ENCODE measurements at regions not wholly inside any gene's neighbourhood (a gene's known extent, or its start where the extent isn't known, plus 50 kb on each side); places are given as distances from the start of the nearest gene placed in this dataset.

DNA sequence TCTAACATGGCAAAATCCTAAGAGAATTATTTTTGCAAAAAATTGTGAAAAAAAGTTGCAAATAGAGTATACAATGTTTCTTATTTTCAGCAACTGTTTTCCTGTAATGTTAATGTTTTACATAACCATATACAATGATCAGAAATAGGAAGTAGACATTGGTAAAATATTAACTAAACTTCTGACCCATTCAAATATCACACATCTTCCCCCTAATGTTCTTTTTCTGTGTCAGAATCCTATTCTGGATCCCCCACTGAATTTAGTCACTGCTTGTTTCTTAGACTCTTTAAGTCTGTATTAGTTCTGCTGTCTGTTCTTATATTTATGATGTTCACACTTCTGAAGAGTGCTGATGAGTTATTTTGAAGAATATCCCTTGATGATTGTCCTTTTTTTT, 62.0 kb downstream of the HFE start:
- no peak for DNase-seq

DNA sequence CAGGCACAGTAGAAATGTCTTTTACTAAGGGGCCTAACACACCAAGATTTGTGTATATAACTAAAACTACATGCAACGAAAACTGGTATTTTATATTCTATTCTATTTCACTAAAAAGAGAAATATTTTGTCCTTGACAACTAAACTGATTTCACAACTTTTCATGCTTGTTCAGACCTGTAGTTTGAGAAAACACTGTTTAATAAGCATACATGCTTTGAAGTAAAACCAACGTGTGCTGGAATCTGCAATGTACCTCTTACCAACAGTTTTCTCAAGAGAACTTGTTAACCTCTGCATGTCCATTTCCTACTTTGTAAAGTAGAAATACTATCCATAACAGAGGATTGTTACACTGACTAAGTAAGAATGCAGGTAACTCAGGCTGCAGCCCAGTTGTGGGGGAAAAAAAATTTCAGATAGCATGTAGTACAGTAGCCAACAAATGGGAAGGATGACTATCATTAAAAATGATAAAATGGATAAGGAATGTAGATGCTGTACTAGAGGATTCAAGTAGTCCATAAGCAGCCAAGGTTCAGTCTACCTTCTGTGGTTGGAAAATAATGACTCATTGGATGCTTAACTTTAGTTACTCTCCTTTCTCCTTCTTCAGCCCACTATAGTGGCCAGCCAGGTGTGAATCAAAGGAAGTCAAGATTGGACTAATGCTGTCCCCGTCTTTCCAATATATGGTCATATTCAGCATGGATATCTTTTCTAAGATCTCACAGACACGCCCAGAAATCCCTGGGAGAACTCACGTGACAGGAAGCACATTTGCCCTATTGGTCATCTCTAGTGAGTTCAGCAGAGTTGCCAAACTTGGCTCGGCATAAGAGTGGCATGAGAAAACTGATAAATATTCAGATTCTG, 65.2 kb downstream of the HFE start:
- no peak for DNase-seq

DNA sequence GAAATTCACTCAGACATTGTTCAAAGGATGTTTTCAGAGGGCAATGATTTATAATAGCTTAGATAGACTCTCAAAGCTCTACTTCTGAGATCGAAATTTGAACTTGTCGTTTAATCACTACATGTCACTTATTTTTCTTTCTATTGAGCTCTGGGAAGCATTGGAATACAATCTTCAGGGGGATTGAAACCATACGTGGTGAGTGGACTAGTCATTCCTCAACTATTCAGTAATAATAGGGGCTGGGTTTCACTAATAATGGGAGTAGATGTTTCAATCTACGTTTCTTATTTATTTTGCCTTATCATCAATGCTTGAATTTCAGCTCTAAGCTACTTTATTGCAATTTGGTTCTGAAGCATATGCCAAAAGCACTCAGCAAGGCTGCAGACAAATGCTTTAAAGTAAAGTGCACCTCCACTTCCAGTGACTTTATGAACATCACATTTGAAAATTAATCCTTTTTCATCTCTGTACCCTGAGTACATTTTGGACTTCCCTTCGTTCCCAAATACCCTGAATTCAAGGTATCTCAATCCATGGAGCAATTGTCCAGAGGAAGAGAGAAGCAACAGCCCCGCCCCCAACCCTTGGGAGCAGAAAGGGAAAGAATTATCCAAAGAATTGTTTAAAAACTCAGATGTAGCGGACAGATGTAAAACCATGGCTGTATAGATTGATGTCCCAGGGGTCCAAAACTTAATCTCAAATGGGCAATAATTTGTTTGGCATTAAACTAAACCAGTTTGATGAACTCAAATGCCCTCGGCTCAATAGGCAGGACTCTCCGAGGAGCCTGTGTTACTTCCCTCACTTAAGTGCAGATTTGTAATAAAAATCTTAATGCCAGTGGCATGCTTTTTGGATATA, 68.1 kb downstream of the HFE start:
- DNase-seq = peak; percentile 38

DNA sequence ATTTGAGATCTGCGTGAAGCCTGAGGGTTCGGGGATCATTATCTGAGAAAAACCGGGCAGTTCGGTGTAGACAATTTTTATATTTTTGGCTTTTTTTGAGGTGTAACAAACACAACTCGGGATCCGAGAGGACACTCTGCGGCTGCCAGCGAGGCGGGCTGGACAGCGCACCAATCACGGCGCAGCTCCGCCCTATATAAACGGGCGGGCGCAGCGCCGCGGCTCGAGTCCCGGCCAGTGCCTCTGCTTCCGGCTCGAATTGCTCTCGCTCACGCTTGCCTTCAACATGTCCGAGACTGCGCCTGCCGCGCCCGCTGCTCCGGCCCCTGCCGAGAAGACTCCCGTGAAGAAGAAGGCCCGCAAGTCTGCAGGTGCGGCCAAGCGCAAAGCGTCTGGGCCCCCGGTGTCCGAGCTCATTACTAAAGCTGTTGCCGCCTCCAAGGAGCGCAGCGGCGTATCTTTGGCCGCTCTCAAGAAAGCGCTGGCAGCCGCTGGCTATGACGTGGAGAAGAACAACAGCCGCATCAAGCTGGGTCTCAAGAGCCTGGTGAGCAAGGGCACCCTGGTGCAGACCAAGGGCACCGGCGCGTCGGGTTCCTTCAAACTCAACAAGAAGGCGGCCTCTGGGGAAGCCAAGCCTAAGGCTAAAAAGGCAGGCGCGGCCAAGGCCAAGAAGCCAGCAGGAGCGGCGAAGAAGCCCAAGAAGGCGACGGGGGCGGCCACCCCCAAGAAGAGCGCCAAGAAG, 69.0 kb downstream of the HFE start:
- peak; percentile 71 for DNase-seq

GRCh38 chr6:26156850-26157250, 69.6 kb downstream of the HFE start:
- no peak for DNase-seq

GRCh38 chr6:26157251-26158075, 70.2 kb downstream of the HFE start:
- DNase-seq = peak; percentile 93

DNA sequence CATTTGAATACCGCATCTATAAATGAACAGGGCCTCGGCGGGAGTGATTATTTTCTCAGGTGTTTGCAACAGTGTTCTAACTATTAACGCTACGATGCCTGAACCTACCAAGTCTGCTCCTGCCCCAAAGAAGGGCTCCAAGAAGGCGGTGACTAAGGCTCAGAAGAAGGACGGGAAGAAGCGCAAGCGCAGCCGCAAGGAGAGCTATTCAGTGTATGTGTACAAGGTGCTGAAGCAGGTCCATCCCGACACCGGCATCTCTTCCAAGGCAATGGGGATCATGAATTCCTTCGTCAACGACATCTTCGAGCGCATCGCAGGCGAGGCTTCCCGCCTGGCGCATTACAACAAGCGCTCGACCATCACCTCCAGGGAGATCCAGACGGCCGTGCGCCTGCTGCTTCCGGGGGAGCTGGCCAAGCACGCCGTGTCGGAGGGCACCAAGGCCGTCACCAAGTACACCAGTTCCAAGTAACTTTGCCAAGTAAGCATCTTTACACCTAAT, 70.9 kb downstream of the HFE start:
- no peak for DNase-seq

DNA sequence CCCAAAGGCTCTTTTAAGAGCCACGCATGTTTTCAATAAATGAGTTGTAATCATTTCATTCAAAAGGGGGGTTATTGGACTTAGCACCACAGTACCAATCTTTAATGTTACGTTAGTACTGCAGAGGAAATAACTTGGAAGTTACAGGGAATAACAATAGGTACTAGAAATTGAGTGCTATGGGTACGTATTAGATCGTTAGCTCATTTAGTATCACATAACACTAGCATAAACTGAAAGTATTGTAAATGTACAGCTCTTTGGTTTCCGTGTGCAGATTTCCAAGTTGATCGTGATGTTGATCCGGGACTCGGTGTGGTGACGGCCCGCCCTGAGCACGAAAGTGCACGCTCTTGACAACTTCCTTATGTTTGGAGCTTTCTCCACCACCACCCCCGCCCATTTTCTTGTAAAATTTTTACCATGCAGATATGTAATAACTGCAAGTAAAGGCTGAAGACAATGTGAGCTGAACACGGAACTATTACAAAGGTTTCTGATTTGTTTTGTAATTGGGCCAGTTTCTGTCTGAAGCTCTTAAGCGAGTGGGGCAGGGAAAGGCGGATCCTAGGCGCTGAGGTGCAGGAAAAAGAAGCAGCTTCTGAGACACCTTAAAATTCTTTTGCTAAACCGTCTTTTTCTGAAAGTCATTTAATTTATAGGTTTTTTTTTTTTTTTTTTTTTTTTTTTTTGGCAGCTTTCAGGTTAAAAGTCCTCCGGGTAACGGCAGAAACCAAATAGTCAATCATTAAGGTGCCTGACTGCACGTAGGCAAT, 71.5 kb downstream of the HFE start:
- DNase-seq = peak; percentile 46

DNA sequence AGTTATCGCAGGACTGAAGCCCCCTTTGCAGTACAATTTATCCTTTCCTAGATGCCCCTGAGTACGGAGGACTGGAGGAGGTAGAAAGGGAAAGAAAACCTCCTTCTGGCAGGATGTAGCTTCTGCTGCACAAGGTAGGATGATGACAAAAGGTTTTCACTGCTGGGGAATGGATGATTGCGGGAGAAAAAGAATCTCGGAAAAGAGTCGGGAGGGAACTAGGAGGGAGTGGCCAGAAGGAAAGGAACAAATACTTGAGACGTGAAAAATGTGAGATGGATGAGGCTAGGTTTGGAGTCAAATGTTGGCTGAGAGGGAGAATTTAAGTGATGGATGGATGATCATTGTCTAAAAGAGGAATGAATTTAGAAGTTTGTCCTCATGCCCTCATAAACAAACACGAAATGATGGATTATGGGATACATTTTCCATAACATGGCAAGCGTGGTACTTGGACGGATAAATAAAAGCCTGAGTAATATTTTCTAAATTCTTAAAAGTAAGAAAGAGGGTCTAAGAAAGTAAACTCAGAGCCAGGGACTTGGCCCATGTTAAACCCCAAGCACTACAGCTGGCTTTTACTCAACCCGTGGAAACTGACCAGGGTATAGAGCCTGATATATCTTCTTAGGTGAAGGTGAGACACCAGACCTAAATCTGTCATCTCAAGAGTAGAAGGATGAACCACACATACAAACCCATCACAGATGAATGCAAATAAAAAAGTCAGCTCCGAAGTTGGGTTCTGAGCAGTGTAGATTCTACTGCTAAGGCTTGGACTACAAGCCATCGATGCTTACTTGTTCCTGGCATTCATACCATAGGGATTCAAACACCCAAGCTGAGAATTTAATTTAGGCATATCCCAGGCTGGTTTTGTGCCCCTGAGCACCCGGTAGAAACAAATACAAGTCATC, 72.4 kb downstream of the HFE start:
- peak; percentile 46 for DNase-seq

DNA sequence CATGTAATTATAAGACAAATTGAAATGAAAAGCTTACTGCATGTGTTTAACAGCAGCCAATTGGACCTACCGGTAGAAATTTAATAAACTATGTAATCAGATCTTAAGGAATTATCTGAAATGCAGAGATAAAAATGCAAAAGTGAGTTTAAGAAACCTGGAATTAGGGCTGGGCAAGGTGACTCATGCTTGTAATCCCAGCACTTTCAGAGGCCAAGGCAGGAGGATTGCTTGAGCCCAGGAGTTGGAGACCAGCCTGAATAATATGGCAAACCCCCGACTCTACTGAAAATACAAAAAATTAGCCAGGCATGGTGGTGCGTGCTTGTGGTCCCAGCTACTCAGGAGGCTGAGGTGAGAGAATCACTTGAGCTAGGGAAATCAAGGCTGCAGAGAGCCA, 74.1 kb downstream of the HFE start:
- DNase-seq = no peak

DNA sequence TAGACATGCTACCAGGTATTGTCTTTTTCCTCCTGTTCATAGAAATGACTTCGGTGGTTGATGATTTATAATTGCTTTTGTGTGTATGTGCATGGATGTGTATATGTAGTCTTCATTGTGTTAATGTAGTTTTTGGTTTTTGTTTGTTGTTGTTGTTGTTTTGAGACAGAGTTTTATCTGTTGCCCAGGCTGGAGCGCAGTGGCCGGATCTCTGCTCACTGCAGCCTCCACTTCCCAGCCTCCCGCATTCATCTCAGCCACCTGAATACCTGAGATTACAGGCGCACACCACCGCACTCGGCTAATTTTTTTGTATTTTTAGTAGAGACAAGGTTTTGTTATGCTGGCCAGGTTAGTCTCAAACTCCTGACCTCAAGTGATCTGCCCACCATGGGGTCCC, 75.2 kb downstream of the HFE start:
- DNase-seq = no peak

DNA sequence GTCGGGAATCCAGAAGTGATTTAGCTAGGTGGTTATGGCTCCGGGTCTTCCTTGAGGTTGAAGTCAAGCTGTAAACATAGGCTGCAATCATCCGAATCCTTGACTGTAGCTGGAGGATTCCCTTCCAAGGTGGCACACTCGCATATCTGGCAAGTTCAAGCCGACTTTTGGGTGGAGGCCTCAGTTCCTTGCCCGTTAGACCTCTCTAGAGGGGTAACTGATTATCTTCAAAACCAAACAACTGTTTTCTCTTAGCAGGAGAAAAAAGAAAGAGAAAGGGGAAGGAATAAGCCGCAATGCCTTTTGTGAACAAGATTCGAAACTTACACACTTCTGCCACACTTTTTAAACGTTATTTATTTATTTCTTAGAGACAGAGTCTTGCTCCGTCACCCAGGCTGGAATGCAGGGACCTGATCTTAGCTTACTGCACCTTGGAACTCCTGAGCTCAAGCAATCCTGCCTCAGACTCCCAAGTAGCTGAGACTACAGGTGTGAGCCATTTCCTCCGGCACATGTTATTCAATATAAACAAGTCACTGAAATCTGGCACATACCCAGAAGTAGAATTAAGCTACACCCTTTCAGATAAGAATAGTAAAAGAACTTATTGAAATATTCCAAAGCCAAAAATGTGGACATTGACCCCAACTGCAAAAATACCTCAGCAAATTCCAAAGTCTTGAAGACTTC, 76.3 kb downstream of the HFE start:
- no peak for DNase-seq

DNA sequence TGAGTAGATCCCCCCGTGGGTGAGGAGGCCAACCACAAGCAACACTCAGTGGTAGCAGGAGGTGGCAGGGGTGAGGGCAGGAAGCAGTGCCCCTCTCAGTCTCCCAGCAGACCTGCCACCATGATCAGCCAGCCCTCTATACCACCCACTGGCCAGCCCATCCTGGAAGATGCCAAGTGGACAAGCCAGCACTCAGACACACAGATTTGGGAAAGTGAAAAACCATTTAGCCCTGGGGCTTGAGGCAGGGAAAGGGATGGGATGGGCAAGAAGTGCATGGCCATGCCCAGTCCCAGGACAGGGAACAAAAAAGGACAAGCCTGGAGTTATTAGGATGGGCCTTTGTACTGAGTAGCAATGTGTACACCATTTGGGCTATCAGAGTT, 76.9 kb downstream of the HFE start:
- no peak for DNase-seq

GRCh38 chr6:26165261-26165790, 78.1 kb downstream of the HFE start:
- no peak for DNase-seq

DNA sequence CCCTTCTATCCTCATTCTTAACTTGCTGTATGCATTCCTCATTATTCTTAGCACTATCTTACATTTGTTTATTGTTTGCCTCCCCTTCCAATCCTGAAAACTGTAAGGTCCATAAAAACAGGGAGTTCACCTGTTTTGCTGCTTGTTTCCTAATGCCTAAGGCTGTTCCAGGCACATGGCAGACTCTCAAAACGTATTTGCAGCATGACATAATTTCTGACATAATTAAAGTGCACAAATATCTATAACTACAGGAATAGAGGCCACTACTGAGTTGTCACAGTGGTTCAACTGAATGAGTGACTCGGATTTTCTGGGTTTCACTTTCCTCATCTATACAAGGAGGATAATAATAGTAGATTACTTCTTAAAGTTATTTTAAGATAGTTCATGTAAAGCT, 83.0 kb downstream of the HFE start:
- no peak for DNase-seq

- DNase-seq = no peak
These were observed 84.0 kb downstream of the HFE start for GRCh38 chr6:26170951-26171841.

DNA sequence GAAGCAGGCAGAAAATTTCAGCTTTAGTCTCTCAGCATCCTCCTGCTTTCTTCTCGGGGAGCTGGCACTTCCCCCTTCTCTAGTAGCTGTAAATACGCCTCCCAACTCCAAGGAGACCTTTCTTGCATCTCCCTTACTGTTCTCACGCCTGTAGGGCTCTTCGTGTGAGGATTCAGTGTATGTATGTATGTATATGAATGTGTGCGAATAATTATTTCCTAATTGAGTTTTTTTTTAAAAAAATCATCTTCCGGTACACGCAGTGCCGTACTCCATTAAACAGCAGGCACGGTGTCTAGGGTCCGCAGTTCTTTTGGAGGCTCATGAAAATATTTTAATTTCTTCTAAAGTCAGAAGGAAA, 85.4 kb downstream of the HFE start:
- peak; percentile 40 for DNase-seq

DNA sequence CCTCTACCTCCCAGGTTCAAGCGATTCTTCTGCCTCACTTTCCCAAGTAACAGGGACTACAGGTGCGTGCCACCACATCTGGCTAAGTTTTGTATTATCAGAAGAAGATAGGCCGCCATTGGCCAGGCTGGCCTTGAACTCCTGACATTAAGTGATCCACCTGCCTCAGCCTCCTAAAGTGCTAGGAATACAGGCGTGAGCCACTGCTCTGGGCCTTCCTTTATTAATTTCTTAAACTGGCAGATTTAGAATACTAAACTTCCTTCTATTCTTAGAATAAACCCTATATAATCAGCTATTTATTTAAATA, 86.6 kb downstream of the HFE start:
- DNase-seq = no peak

GRCh38 chr6:26175033-26175427, 87.8 kb downstream of the HFE start:
- no peak for DNase-seq

All from NCI-H2171 (cell line).